ENCODE measurements at regions not wholly inside any gene's neighbourhood (a gene's known extent, or its start where the extent isn't known, plus 50 kb on each side); places are given as distances from the start of the nearest gene placed in this dataset.

DNA sequence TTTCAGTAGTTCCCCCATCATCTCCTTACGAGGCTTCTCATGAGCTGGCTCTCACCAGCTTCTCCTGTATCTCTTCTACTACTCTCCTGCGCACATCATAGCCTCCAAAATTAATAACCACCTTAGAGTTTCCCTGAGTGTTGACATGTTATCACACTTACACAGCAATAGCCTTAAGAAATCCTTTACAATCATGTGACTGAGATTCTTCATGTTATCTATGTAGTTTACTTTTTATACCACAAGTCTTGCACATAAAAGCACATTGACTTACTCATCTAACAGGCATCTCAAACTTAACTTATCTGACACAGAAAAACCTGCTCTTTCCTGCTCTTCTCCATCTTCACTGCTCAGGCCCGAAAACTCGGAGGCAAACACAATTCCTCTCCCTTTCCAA lies 103.7 kb upstream of the TAB2 start:
- DNase-seq: no peak

DNA sequence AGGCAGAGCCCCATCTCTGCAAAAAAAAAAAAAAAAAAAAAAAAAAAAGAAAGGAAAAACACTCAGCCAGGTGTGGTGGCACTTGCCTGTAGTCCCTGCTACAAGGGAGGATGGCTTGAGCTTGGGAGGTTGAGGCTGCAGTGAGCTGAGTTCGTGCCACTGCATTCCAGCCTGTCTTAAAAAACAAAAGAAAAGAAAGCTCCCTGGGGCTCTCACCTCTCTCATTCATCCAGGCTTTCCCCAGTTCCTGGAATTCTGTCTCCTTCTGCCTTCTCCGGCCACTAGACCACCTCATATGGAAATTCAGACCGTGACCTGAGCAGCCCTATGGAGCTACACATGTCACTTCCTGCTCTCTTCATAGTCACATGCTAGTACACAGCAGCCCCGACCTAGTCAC lies 101.1 kb upstream of the TAB2 start:
- DNase-seq: no peak

DNA sequence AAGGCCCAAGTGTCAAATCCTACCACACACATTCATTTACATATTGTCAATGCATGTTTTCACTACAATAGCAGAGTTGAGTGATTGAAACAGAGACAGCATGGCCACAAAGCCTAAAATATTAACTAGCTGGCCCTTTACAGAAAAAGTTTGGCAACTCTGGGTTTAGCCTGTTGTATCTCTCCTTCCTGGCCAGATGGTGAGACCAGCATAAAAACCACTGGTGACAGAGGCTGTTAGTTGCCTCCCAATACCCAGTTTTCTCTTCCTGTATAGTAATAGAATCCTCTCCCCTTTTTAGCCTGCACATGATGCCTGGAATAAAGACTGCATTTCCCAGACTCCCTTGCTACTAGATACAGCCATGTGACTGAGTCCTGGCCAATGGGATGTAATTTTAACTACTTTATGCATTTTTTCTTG lies 100.0 kb upstream of the TAB2 start:
- DNase-seq: no peak

DNA sequence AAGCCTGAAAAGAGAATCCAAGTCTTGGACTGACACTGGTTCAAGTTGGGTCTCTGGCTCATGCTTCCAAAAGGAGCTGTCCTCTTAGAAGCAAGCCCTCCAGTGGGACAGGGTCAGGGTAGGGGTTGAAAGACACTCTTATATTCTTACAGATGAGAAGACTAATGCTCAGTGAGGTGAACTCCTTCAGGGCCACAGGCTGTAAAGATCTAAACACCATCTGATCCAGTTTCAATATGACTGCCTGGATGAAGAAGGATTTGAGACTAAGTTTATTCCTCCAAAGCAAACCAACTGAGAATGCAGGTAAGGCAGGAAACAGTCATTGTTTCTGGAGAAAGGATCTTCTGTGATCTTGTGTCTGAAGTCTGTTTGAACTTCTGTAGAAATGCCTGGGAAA lies 99.0 kb upstream of the TAB2 start:
- DNase-seq: no peak

DNA sequence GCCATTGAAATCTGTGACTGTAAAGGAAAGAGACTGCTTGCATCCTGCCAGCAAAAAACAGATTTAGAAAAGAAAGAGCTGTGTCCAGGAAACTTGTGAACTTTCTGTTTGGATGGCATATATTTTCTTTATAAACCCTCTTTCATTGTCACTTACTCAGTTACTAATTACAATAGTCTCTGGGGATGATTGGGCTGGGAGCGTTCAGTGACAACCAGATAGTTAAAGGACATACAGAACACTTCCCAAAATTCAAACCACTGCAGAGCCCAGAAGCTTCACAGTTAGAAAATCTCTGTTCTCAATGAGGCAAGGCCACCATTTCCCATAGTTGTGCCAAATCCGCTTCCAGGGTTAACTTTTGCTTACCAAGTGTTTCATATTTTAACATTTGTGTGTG lies 98.6 kb upstream of the TAB2 start:
- no peak for DNase-seq

DNA sequence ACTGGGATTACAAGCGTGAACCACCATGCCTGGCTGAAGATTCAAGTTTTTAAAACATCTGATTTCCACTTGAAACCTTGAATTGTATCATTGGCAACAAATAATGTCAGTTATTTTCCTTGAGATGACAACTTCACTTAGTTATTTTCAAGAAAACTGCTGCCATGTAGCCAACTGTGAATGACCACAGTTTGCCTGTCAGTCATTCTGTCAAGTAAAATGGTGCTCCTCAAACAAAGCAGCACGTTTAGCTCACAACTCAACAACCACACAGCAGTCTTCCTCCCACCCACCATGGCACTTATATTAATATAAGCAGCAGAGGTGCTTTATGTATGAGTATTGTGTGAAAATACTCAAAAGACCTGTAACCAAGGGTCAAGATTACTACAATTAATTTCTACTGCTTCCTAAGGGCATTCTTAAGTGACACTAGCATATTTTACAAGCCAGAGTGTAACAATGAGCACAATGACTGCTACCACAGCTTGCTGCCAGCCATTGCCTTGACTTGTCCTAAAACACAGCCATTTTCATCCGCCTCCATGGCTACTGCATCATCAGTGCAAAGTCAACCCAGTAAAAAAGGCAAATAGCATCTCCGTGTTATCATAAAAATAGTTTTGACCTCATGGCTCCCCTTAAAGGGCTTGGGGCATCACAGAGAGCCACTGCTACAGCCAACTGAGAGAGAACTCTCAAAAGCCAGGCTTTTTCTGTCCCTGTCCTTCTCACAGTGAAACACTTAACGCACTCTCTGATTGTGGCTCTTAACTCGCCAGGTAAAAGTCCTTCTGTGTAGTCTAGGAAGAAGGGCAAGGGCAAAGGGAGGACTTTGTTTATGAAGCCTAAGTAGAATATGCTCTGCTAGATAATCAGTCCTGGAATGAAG lies 96.4 kb upstream of the TAB2 start:
- no peak for DNase-seq

DNA sequence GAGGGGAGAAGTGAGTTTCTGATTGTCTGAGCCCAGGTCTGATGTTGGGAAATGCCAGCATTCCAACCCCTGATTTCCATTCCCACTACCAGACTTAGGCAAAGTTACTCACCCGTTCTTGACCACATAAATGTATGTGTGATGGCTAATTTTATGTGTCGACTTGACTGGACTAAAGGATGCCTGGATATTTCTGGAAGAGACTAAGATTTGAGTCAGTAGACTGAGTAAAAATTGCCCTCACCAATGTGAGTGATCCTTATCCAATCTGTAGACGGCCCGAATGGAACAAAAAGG lies 95.8 kb upstream of the TAB2 start:
- DNase-seq: no peak

DNA sequence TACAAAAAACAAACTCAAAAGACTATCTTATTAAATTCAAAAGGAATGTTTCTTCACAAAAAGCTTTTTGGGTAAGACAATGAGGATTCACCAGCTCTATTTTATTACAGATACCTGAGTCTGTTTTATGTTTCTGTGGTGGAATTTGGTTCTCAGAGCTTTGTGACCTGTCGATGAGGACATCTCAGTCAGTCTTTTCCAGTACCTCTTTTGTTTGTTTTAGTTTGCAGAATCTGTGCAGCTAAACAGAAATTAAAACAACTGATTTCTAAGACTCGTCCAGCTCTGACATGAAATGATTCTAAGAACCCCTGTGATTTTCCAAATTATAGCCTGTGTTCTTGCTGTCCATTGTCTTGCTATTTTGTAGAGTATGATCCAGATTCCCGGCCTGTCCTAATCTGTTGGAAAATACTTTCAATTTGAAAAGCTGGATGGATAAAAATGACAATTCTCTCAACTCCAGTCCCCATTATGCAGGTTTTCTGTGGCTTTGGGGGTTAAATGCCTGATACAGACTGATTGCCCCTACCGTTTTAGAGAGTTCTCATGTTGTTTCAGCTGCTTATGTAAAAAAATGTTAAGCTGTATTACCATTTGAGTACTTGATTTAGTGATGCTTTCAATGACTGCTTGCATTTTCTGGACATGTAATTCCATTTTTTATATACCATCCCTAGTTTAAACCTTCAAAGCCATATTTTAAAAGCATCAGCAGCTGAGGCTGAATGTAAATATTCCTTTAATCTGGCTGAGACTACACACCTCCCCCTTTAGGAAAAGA lies 94.2 kb upstream of the TAB2 start:
- no peak for DNase-seq

DNA sequence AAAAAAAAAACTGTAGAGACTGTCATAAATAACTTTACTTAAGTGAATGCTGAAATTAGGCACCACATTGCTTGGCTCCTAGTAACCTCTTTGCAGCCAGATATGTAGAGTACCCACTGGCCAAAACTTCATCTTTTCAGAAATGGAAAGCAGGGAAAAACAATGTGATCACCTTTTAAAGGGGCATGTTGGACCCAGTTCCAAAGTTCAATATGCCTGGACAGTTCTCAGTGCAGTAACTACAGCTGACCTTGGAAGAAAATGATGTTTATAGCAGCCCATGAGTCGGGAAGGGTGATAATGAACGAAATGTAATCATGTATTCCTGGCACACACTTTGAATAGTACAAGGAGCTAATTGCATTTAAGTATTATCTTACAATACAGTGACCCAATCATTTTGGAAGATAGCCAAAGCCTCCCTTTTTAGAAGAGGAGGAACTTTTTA lies 93.6 kb upstream of the TAB2 start:
- DNase-seq: peak in 1 of 3 donors; percentile 32

DNA sequence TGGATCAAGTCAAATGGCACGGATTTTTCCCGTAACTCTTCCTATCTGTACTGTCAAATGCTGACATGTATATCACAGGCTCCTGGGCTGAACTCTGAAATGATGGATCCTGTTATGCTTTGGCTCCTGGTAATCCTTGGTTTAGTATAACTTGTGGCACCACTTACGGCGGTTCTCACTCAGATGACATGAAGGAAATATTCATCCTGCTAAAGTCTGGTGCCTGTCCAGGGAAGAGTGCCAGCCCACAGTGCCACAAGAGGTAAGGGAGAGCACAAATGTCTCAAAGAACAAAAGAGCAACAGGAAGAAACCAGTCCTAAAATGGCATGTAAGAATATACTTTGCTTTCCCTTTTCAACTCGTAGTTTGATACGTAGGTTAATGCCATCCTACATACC lies 93.1 kb upstream of the TAB2 start:
- DNase-seq: no peak

DNA sequence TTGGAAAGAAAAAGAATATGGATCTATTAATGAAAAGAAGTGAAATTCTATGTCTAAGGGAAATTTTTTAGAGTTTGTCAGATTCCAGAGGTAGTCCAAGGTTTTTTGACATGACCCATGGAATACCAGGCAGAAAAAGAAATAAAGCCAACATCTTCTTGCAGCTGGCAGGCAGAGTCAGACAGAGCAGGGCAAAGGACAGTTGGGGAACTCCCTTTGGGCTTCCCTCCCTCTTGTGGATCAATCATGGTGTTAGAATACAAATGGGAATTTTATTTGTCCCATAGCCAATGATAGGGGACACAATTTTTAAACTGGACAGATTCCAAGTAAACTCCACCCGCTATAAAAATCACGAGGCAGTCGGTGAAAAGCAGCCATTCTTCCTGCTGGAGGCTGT lies 92.1 kb upstream of the TAB2 start:
- DNase-seq: no peak

DNA sequence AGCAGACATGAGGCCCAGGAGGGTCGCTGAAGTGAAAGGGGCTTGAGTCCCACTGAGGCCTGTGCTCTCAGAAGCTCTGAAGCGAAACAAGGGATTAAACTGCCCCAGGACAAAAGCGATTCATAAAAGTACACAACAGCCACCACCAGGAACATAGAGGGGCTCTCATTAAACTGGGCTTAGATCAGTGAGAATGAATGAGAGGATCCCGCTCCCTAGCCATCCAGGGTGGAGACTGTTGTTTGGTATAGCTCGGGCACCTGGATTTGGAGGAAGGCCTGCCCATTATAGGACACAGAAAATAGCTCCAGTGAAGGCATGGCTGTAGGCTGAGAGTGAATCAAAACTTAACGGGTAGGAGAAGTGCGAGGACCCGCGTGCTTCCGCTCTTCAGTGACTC lies 91.6 kb upstream of the TAB2 start:
- DNase-seq: no peak

DNA sequence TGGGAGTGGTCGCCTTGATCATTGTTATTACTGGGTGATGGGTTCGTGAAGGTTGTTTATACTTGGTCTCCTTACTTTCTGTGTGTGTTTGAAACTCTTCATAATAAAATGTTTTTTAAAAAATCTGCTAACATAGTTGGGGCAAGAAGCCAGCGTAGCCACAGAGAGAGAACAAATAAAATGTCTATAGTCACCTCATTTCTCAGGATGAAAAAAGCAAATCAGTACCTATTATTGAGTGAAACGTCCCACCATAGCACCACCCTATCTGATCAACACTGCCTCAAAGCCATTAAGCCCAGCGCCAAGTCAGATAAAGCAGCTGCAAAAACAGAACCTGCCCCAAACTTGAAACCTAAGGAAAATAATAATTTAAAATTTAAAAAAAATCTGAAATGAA lies 89.7 kb upstream of the TAB2 start:
- DNase-seq: no peak

DNA sequence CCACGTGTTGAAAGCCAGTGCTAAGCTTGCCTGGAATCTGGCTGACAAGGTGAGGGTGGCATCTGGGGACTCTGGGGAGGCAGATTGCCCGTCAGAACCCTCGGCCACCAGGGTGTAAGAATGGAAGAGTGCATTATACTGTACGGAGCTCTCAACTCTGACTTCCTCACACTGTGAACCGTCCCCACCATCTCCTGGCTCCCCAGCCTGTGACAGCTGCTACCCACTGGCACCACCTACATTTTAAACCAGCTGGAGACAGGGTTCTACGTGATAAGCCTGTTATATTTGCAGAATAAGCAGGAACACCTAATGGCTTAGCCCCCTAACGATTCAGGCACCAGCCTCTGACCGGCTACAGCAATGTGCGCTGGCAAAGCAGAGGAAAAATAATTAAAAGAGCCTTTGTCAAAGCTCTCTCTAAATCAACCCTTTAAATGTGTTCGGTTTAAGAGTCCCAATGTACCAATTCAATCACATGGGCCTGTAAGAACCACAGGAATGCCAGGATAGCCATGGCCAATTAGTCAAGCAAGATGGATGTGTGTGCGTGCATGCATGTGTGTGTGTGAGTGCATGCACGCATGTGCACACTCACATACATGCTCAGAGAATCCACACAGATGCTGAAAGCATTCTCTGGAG lies 89.1 kb upstream of the TAB2 start:
- no peak for DNase-seq

DNA sequence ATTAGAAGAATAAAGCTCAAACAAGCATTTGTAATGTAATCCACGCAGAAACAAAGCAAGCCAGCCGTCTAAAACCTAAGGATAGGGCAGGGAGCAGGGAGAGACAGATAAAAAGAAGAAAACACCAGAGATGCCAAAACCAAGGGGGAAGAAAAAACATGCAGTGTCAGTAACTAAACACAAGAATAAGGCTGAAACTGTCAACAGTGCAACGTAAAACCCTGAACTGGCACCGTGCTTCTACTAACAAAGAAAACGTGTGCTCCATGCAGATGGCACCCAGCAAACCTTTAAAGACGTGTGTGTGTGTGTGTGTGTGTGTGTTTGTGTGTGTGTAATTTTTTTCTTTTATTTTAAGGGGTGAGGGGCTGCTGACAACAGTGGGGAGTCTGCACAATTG lies 88.4 kb upstream of the TAB2 start:
- no peak for DNase-seq

DNA sequence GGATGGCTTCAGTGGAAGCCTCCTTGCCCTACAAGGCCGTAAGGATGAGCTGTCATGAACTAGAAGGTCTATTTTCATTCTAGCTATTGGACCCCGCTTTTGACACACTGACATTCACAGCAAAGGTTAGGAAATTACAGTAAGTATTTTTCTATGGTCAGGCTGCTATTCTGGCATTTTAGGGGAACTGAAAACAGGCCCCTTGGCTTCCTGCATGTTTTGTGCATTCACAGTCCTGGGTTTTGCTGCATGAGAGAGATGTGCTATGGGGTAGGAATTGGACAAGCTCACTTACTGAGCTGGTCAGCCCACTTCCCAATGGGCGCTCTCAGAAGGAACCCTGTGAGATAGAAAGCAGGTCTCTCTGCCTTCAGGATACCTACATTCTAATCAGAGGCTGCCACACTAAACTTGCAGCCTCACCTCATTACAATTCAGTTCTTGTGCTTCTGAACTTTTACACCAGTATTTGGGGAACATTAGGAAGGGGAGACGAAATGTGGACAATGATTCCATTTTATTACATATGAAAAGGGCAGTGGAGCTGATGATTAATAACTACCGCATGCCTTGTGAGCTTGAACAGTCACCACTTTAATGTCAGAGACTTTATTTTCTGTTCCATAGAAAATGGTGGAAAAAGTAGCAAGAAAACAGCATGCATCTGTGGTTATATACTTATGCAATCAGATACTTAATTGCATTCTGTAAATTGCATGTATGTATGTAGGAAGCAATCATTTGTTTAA lies 86.6 kb upstream of the TAB2 start:
- DNase-seq: no peak

DNA sequence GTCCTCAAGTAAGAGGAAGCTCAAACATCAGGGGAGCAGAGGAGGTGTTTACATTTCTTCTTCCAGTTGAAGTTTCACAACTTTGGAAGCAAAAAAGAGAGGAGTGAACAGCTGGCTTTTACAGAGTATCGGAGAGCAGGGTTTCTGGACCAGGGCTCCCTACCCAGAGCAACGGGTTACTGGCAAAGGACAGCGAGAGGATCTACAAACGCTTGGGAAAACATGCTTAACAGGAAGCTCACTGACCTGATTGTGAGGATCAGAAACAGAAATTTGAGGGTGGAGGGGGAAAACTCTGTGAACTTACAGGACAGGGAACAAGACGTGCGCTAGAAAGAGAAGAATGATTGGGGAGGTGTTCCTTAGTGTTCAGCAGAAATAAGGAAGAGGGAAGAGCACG lies 85.7 kb upstream of the TAB2 start:
- DNase-seq: no peak

DNA sequence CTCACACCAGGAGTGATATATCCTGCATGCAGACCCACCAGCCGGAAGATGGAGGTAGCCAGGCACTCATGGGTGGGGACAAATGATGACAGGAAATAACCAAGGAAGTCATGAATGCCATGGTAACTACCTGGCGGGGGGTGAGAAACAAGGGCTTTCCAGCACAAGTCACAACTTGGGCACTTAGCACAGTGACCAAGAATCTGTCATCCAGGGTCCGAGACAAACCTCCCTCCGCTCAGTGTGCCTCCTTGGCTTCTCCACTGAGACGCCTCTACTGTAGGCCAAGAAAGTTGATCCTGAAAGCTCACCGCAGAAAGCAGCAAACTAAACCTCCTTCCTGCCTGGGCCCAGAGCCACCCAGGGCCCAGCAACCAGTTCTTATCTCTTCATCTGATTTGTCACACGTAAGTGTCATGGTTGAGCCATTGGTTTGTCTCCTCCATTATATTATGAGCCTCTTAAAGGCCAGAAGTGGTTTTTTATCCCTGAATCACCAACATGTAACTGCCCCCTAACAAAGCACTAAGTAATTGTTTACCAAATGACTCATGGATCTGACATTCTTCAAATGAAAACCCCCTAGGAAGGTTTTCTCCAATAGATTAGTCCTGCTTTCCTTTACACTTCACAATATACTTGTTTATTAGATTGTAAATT lies 84.3 kb upstream of the TAB2 start:
- peak in 1 of 3 donors; percentile 83 for DNase-seq

DNA sequence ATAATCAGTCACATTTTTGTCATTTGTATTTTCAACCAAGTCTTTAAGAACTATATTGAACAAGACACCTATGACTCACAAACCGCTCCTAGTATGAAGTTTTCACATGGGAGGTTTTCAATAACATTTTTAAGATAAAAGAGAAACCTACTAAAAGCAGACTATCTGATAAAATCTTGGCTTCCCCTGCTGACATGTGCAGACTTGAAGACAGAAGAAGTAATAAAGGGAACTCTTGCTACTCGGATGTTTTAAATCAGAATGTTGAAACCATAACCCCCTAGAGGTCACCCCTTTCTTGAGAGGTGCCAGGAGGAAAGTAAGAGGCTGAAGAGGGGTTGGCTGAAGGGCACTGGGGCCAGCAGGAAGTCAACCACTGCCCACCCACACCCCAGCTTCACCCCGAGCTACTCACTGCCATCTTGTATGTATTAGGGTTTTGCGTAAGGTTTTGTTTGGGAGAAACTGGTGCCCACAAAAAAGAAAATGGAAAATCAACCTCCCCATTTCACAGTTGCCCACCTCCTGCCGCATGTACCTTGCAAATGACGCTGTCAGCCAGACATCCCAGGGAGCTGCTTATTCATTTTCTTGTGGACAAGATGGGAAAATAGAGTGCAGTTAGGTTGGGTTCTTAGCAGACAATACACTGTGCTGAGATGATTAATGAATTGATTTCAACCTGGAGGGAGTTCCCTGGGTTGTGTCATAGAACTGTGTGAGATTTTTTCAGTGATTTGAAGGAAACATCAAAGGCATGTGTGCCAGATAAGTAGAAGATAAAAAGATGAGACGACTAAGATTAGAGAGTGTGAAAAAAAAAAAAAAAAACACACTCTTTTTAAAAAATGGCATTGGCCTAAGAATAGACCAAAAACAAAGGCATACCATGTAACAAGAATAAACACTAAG lies 83.2 kb upstream of the TAB2 start:
- no peak for DNase-seq

DNA sequence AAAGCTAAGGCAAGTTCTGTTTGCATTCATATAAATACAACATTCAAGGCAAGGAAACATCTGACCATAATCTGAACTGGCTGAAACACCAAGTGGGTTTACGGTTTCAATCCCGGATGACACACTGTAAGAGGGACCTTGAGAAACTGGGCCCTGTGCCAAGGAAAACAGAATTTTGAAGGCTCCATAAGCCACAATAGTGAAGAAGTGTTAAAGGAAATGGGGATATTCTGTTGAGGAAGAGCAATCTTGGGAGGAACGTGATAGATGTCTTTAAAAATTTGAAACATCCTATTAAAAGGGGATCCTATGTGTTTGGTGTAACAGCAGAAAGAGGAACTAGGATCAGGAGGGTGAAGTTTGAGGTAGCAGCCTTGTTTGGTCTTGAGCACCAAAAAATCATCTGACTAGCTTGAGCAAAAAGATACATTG lies 82.4 kb upstream of the TAB2 start:
- peak in 2 of 3 donors; percentile 53 to 76 for DNase-seq

All from muscle of back (tissue), 3 donors.